ENCODE measurements at regions not wholly inside any gene's neighbourhood (a gene's known extent, or its start where the extent isn't known, plus 50 kb on each side); places are given as distances from the start of the nearest gene placed in this dataset.

DNA sequence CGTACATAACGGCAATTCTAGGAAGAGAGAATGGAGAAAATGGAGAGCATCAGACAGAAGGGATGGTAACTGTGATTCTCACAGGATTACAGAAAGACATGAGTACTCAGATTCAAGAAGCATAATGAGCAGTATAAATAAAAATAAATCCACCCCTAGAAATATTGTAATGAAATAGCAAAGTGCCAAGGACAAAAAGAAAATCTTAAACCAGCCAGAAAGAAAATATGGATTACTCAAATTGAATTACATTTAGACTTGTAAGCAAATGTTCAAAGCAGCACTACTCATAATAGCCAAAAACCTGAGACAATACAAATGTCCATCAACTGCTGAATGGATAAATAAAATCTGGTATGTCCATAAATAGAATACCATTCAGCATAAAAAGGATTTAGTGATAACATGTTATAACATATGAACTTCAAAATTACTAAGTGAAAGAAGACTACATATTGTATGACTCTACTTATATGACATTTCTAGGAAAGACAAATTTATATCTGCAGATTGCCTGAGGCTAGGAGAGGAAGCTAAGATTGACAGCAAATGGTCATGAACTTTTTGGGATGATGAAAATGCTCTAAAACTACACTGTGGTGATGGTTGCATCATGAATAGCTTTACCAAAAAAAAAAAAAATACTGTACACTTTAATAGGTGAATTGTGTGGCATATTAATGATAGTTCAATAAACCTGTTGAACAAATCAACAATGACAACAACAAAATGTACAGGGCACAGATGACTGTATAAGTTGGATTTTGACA is 63.4 kb upstream of the SPTBN1 start:
- no peaks in the 10 kb centered on the region for H3K27me3 ChIP-seq (ENCODE audit: control insufficient read depth, insufficient read depth, low read length, poor library complexity, severe bottlenecking)
- H3K4me1 ChIP-seq (ENCODE audit: control insufficient read depth, insufficient read depth, low read length) = peaks cover 5% of the 10 kb centered on the region
- no peaks in the 10 kb centered on the region for H3K36me3 ChIP-seq (ENCODE audit: control insufficient read depth, insufficient read depth, low read length)
- no peak overlapping the region for H3K4me3 ChIP-seq (ENCODE audit: insufficient read depth, low read depth, low read length)
- no peaks in the 10 kb centered on the region for H3K9me3 ChIP-seq (ENCODE audit: control insufficient read depth, low read length)
- WGBS, 2 experiments = 93 to 100% methylated on average over 2 of the region's 2 CpGs
- H3K27ac ChIP-seq (ENCODE audit: insufficient read depth, low read depth, low read length, poor library complexity, severe bottlenecking) = no peak overlapping the region

GRCh38 chr2:54394392-54394791 is 61.7 kb upstream of the SPTBN1 start:
- no peak overlapping the region for H3K4me3 ChIP-seq (ENCODE audit: insufficient read depth, low read depth, low read length)
- no peaks in the 10 kb centered on the region for H3K27me3 ChIP-seq (ENCODE audit: control insufficient read depth, insufficient read depth, low read length, poor library complexity, severe bottlenecking)
- no peak overlapping the region for H3K27ac ChIP-seq (ENCODE audit: insufficient read depth, low read depth, low read length, poor library complexity, severe bottlenecking)
- no peaks in the 10 kb centered on the region for H3K9me3 ChIP-seq (ENCODE audit: control insufficient read depth, low read length)
- no peaks in the 10 kb centered on the region for H3K36me3 ChIP-seq (ENCODE audit: control insufficient read depth, insufficient read depth, low read length)
- 81 to 96% methylated on average over 5 of the region's 5 CpGs for WGBS, 2 experiments
- H3K4me1 ChIP-seq (ENCODE audit: control insufficient read depth, insufficient read depth, low read length) = no peaks in the 10 kb centered on the region

DNA sequence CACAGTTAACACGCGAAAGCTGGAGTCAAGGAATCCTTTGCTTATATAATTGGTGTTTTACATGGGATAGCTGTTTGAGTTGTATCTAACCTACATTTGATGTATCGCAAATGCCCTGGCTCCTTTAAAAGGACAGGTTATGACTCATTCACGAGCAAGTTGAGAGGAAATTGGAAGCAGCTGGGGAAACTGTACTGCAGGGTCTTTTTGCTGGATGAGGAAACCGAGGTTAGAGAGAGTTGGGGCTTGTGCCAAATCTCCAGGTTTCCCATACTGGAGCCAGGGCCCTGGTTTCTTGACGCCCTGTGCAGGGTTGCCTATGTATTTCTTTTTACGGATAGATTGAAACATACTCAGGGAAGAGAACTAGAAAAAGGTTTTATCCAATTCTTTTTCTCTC is 60.0 kb upstream of the SPTBN1 start:
- 86 to 88% methylated on average over 7 of the region's 7 CpGs for WGBS, 2 experiments
- H3K27ac ChIP-seq (ENCODE audit: insufficient read depth, low read depth, low read length, poor library complexity, severe bottlenecking) = no peak overlapping the region
- H3K36me3 ChIP-seq (ENCODE audit: control insufficient read depth, insufficient read depth, low read length) = no peaks in the 10 kb centered on the region
- no peak overlapping the region for H3K4me3 ChIP-seq (ENCODE audit: insufficient read depth, low read depth, low read length)
- H3K27me3 ChIP-seq (ENCODE audit: control insufficient read depth, insufficient read depth, low read length, poor library complexity, severe bottlenecking) = no peaks in the 10 kb centered on the region
- no peaks in the 10 kb centered on the region for H3K9me3 ChIP-seq (ENCODE audit: control insufficient read depth, low read length)
- no peaks in the 10 kb centered on the region for H3K4me1 ChIP-seq (ENCODE audit: control insufficient read depth, insufficient read depth, low read length)

DNA sequence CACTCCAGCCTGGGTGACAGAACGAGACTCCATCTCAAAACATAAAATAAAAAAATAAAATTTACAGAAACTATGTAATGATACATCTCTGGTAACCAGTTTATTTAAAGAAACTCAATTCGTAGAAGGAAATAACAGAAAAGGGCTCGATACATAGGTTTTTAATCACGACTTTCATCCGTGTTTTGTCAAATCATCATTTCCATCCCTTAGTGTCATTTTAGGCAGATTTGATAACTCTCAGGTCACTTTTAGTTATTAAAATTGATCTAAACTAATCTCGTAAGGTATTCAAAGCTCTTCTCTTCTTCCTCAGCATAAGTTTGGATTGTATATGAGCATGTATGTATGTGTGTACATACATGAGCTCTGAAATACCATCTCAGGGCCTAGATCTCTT is 59.3 kb upstream of the SPTBN1 start:
- H3K36me3 ChIP-seq (ENCODE audit: control insufficient read depth, insufficient read depth, low read length) = no peaks in the 10 kb centered on the region
- 95 to 96% methylated on average over 5 to 6 of the region's 6 CpGs for WGBS, 2 experiments
- no peak overlapping the region for H3K4me3 ChIP-seq (ENCODE audit: insufficient read depth, low read depth, low read length)
- no peak overlapping the region for H3K27ac ChIP-seq (ENCODE audit: insufficient read depth, low read depth, low read length, poor library complexity, severe bottlenecking)
- H3K4me1 ChIP-seq (ENCODE audit: control insufficient read depth, insufficient read depth, low read length) = no peaks in the 10 kb centered on the region
- no peaks in the 10 kb centered on the region for H3K9me3 ChIP-seq (ENCODE audit: control insufficient read depth, low read length)
- H3K27me3 ChIP-seq (ENCODE audit: control insufficient read depth, insufficient read depth, low read length, poor library complexity, severe bottlenecking) = no peaks in the 10 kb centered on the region

DNA sequence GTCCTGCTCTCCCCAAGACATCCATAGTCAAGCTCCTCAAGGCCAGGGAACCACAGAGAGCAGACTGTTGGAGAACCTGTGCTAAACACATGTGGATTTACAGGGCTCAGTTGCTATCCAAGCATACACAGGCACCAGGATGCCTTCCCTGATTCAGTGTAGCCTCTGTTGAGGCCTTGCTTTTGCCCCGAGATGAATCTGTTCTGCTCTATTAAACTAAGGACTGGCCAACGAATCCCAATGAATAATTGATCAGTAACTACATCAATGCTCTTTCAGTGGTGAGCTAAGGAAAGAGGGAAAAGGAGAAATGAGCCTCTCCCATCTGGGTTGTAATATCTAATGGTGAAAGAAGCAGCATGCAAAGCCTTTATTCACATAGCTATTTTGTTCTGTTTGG is 58.7 kb upstream of the SPTBN1 start:
- H3K36me3 ChIP-seq (ENCODE audit: control insufficient read depth, insufficient read depth, low read length) = no peaks in the 10 kb centered on the region

GRCh38 chr2:54401554-54401953 is 54.6 kb upstream of the SPTBN1 start:
- no peaks in the 10 kb centered on the region for H3K36me3 ChIP-seq (ENCODE audit: control insufficient read depth, insufficient read depth, low read length)
- no peaks in the 10 kb centered on the region for H3K4me1 ChIP-seq (ENCODE audit: control insufficient read depth, insufficient read depth, low read length)
- no peak overlapping the region for H3K4me3 ChIP-seq (ENCODE audit: insufficient read depth, low read depth, low read length)
- no peak overlapping the region for H3K27ac ChIP-seq (ENCODE audit: insufficient read depth, low read depth, low read length, poor library complexity, severe bottlenecking)
- H3K9me3 ChIP-seq (ENCODE audit: control insufficient read depth, low read length) = no peaks in the 10 kb centered on the region
- H3K27me3 ChIP-seq (ENCODE audit: control insufficient read depth, insufficient read depth, low read length, poor library complexity, severe bottlenecking) = no peaks in the 10 kb centered on the region

More for the DNA sequence above, 58.7 kb upstream of the SPTBN1 start:
- no peak overlapping the region for H3K27ac ChIP-seq (ENCODE audit: insufficient read depth, low read depth, low read length, poor library complexity, severe bottlenecking)
- 44 to 46% methylated on average over 2 of the region's 2 CpGs for WGBS, 2 experiments
- H3K27me3 ChIP-seq (ENCODE audit: control insufficient read depth, insufficient read depth, low read length, poor library complexity, severe bottlenecking) = no peaks in the 10 kb centered on the region
- no peaks in the 10 kb centered on the region for H3K9me3 ChIP-seq (ENCODE audit: control insufficient read depth, low read length)
- no peak overlapping the region for H3K4me3 ChIP-seq (ENCODE audit: insufficient read depth, low read depth, low read length)
- H3K4me1 ChIP-seq (ENCODE audit: control insufficient read depth, insufficient read depth, low read length) = no peaks in the 10 kb centered on the region

GRCh38 chr2:54402350-54402749 is 53.8 kb upstream of the SPTBN1 start:
- H3K4me1 ChIP-seq (ENCODE audit: control insufficient read depth, insufficient read depth, low read length) = no peaks in the 10 kb centered on the region
- no peaks in the 10 kb centered on the region for H3K27me3 ChIP-seq (ENCODE audit: control insufficient read depth, insufficient read depth, low read length, poor library complexity, severe bottlenecking)
- no peaks in the 10 kb centered on the region for H3K36me3 ChIP-seq (ENCODE audit: control insufficient read depth, insufficient read depth, low read length)
- H3K9me3 ChIP-seq (ENCODE audit: control insufficient read depth, low read length) = no peaks in the 10 kb centered on the region
- H3K4me3 ChIP-seq (ENCODE audit: insufficient read depth, low read depth, low read length) = no peak overlapping the region
- H3K27ac ChIP-seq (ENCODE audit: insufficient read depth, low read depth, low read length, poor library complexity, severe bottlenecking) = no peak overlapping the region
- WGBS, 2 experiments = 88 to 90% methylated on average over 5 of the region's 5 CpGs

GRCh38 chr2:54403512-54404238 is 52.5 kb upstream of the SPTBN1 start:
- H3K27me3 ChIP-seq (ENCODE audit: control insufficient read depth, insufficient read depth, low read length, poor library complexity, severe bottlenecking) = no peaks in the 10 kb centered on the region
- no peak overlapping the region for H3K4me3 ChIP-seq (ENCODE audit: insufficient read depth, low read depth, low read length)
- no peaks in the 10 kb centered on the region for H3K4me1 ChIP-seq (ENCODE audit: control insufficient read depth, insufficient read depth, low read length)
- H3K27ac ChIP-seq (ENCODE audit: insufficient read depth, low read depth, low read length, poor library complexity, severe bottlenecking) = no peak overlapping the region
- H3K36me3 ChIP-seq (ENCODE audit: control insufficient read depth, insufficient read depth, low read length) = no peaks in the 10 kb centered on the region
- 91 to 100% methylated on average over 1 to 3 of the region's 5 CpGs for WGBS, 2 experiments
- H3K9me3 ChIP-seq (ENCODE audit: control insufficient read depth, low read length) = no peaks in the 10 kb centered on the region

DNA sequence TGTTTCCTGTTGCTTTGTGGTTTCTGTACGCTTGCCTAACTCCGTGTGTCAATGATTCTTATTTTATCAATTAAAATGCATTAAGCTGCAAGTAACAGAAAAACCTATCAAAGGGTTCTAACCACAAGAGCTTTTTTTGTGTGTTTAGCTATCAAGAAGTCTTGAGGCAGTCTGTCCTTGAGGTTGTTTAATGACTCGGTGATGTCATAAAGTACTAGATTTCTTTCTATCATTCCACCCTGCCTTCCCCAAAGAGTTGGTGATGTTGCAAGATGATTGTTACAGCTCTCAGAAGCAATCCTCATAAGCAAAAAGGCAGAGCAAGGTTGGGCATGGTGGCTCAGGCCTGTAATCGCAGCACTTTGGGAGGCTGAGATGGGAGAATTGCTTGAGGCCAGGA is 51.9 kb upstream of the SPTBN1 start:
- Histone ChIP-seq H3K9me3 (ENCODE audit: control insufficient read depth, low read length) (no peaks in the 10 kb centered on the region), H3K27ac (ENCODE audit: insufficient read depth, low read depth, low read length, poor library complexity, severe bottlenecking) (no peak overlapping the region), H3K36me3 (ENCODE audit: control insufficient read depth, insufficient read depth, low read length) (no peaks in the 10 kb centered on the region), H3K4me1 (ENCODE audit: control insufficient read depth, insufficient read depth, low read length) (no peaks in the 10 kb centered on the region), H3K27me3 (ENCODE audit: control insufficient read depth, insufficient read depth, low read length, poor library complexity, severe bottlenecking) (no peaks in the 10 kb centered on the region), H3K4me3 (ENCODE audit: insufficient read depth, low read depth, low read length) (no peak overlapping the region)
- 89 to 96% methylated on average over 2 of the region's 4 CpGs for WGBS, 2 experiments

DNA sequence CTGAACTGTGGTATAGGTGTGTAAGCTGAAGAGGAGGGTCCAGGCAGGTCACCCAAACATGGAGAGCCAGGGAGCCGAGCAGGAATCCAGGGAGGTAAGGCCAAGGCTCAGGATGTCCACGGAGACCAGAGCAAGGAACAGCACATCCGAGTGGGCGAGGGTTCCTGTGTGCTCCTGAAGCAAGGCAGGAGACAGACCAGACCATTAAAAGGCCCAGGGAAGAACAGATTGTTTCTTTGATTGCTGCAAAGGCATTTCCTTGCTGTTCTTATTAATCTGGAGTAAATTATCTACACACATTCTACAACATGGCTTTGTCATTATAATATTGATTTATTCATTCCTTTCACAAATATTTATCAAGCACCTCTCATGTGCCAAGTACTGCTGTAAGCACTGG is 50.1 kb upstream of the SPTBN1 start:
- 88% methylated on average over 4 of the region's 4 CpGs for WGBS, 2 experiments
- H3K36me3 ChIP-seq (ENCODE audit: control insufficient read depth, insufficient read depth, low read length) = no peaks in the 10 kb centered on the region
- no peaks in the 10 kb centered on the region for H3K9me3 ChIP-seq (ENCODE audit: control insufficient read depth, low read length)
- H3K27me3 ChIP-seq (ENCODE audit: control insufficient read depth, insufficient read depth, low read length, poor library complexity, severe bottlenecking) = no peaks in the 10 kb centered on the region
- no peak overlapping the region for H3K4me3 ChIP-seq (ENCODE audit: insufficient read depth, low read depth, low read length)
- no peak overlapping the region for H3K27ac ChIP-seq (ENCODE audit: insufficient read depth, low read depth, low read length, poor library complexity, severe bottlenecking)
- no peaks in the 10 kb centered on the region for H3K4me1 ChIP-seq (ENCODE audit: control insufficient read depth, insufficient read depth, low read length)

Measured in ectodermal cell (in vitro differentiated cells).